ENCODE measurements at regions not wholly inside any gene's neighbourhood (a gene's known extent, or its start where the extent isn't known, plus 50 kb on each side); places are given as distances from the start of the nearest gene placed in this dataset.

DNA sequence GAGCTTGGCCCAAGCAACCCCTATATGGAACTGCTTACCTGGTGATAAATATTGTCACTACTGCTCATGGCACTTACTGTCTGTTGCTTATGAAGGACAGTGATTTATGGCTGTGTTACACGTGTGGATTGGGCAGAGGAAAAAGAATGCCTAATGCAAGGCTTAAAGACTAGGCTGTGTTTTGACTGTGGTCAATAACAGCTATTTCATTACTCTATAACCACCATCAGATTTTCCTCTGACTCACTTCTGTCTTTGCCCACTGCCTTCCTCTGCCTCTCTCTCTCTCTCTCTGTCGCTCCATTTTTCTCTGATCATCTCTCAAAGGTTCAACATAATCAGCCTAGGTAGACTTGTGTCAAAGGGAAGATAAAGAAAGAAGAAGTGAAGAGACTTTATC lies 96.2 kb downstream of the TLR4 start:
- BruUV-seq (replicated peaks) = no TSS peak
- POLR2A ChIA-PET = no interaction called here
- no peaks in the 10 kb centered on the region for H3K27me3 ChIP-seq (replicated peaks; ENCODE audit: control insufficient read depth, insufficient read depth, low read length)
- Mint-ChIP-seq H3K27ac (ENCODE audit: unreplicated experiment) (no peak overlapping the region), H3K36me3 (ENCODE audit: insufficient read depth, unreplicated experiment) (no peaks in the 10 kb centered on the region), H3K9me3 (ENCODE audit: unreplicated experiment) (no peaks in the 10 kb centered on the region), H3K4me3 (ENCODE audit: unreplicated experiment) (no peak overlapping the region), H3K4me1 (ENCODE audit: low read depth, unreplicated experiment) (no peaks in the 10 kb centered on the region), H3K27me3 (ENCODE audit: insufficient read depth, unreplicated experiment) (peaks cover 5% of the 10 kb centered on the region)
- intact Hi-C loops (cut with micrococcal nuclease; ENCODE audit: unreplicated experiment) = no loop called here
- TF ChIP-seq, protein P1, sequence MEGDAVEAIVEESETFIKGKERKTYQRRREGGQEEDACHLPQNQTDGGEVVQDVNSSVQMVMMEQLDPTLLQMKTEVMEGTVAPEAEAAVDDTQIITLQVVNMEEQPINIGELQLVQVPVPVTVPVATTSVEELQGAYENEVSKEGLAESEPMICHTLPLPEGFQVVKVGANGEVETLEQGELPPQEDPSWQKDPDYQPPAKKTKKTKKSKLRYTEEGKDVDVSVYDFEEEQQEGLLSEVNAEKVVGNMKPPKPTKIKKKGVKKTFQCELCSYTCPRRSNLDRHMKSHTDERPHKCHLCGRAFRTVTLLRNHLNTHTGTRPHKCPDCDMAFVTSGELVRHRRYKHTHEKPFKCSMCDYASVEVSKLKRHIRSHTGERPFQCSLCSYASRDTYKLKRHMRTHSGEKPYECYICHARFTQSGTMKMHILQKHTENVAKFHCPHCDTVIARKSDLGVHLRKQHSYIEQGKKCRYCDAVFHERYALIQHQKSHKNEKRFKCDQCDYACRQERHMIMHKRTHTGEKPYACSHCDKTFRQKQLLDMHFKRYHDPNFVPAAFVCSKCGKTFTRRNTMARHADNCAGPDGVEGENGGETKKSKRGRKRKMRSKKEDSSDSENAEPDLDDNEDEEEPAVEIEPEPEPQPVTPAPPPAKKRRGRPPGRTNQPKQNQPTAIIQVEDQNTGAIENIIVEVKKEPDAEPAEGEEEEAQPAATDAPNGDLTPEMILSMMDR (IDR thresholded peaks at IDR 0.05; ENCODE audit: insufficient read depth in 1 of 2, low read depth in 1 of 2, low read length in 1 of 2, severe bottlenecking in 1 of 2, unreplicated experiment in 1 of 2) = no peak
- no peaks in the 10 kb centered on the region for H3K36me3 ChIP-seq (ENCODE audit: control insufficient read depth, insufficient read depth, low read length)
- H3K9me3 ChIP-seq = no peaks in the 10 kb centered on the region
- CTCF ChIA-PET = no interaction called here
- H3K4me3 ChIP-seq (ENCODE audit: low read depth, low read length) = no peak overlapping the region
- no peaks in the 10 kb centered on the region for H3K4me1 ChIP-seq
- no peak for DNase-seq

DNA sequence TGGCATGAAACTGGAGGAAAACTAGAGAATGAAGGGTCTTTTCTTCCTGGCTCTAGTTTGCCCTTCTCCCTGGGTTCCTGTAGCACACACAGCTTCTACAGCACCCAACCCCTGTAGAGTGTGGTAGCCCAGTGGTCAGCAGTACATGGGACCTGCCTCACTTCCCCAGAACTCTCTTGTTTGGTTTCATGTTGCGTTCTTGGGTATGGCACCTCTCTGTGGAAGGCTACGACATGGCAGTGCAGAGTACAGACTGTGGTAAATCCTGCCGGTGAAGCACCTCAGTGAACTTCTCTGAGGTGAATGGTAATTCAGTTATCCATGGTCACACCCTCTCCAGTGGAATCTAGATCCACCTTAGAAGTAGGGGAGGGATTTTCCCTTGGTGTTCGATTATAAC lies 105.5 kb downstream of the TLR4 start:
- ChIA-PET POLR2A (no interaction called here), CTCF (no interaction called here)
- H3K4me1 Mint-ChIP-seq (ENCODE audit: low read depth, unreplicated experiment) = no peaks in the 10 kb centered on the region
- H3K9me3 ChIP-seq = no peaks in the 10 kb centered on the region
- no peaks in the 10 kb centered on the region for H3K9me3 Mint-ChIP-seq (ENCODE audit: unreplicated experiment)
- no peaks in the 10 kb centered on the region for H3K27me3 ChIP-seq (replicated peaks; ENCODE audit: control insufficient read depth, insufficient read depth, low read length)
- BruUV-seq (replicated peaks) = no TSS peak
- no peaks in the 10 kb centered on the region for H3K4me1 ChIP-seq
- H3K4me3 ChIP-seq (ENCODE audit: low read depth, low read length) = no peak overlapping the region
- no peak for DNase-seq
- H3K27ac Mint-ChIP-seq (ENCODE audit: unreplicated experiment) = no peak overlapping the region
- TF ChIP-seq, protein P1 (IDR thresholded peaks at IDR 0.05; ENCODE audit: insufficient read depth in 1 of 2, low read depth in 1 of 2, low read length in 1 of 2, severe bottlenecking in 1 of 2, unreplicated experiment in 1 of 2) = no peak
- H3K36me3 Mint-ChIP-seq (ENCODE audit: insufficient read depth, unreplicated experiment) = no peaks in the 10 kb centered on the region
- H3K27me3 Mint-ChIP-seq (ENCODE audit: insufficient read depth, unreplicated experiment) = peaks cover 4% of the 10 kb centered on the region
- no peaks in the 10 kb centered on the region for H3K36me3 ChIP-seq (ENCODE audit: control insufficient read depth, insufficient read depth, low read length)
- intact Hi-C loops (cut with micrococcal nuclease; ENCODE audit: unreplicated experiment) = no loop called here
- no peak overlapping the region for H3K4me3 Mint-ChIP-seq (ENCODE audit: unreplicated experiment)

GRCh38 chr9:117815315-117815714 lies 111.1 kb downstream of the TLR4 start:
- no peak overlapping the region for H3K4me3 ChIP-seq (ENCODE audit: low read depth, low read length)
- intact Hi-C loops (cut with micrococcal nuclease; ENCODE audit: unreplicated experiment) = no loop called here
- CTCF ChIA-PET = no interaction called here
- TF ChIP-seq, protein P1 (IDR thresholded peaks at IDR 0.05; ENCODE audit: insufficient read depth in 1 of 2, low read depth in 1 of 2, low read length in 1 of 2, severe bottlenecking in 1 of 2, unreplicated experiment in 1 of 2) = no peak
- no peak for DNase-seq
- H3K27me3 ChIP-seq (replicated peaks; ENCODE audit: control insufficient read depth, insufficient read depth, low read length) = no peaks in the 10 kb centered on the region
- H3K36me3 ChIP-seq (ENCODE audit: control insufficient read depth, insufficient read depth, low read length) = no peaks in the 10 kb centered on the region
- no peaks in the 10 kb centered on the region for H3K4me1 ChIP-seq
- Mint-ChIP-seq H3K4me3 (ENCODE audit: unreplicated experiment) (no peak overlapping the region), H3K9me3 (ENCODE audit: unreplicated experiment) (no peaks in the 10 kb centered on the region), H3K27ac (ENCODE audit: unreplicated experiment) (no peak overlapping the region), H3K4me1 (ENCODE audit: low read depth, unreplicated experiment) (no peaks in the 10 kb centered on the region), H3K27me3 (ENCODE audit: insufficient read depth, unreplicated experiment) (no peaks in the 10 kb centered on the region), H3K36me3 (ENCODE audit: insufficient read depth, unreplicated experiment) (no peaks in the 10 kb centered on the region)
- no peaks in the 10 kb centered on the region for H3K9me3 ChIP-seq
- no TSS peak for BruUV-seq (replicated peaks)
- POLR2A ChIA-PET = no interaction called here

Data from Caco-2 (cell line).